ENCODE measurements at regions not wholly inside any gene's neighbourhood (a gene's known extent, or its start where the extent isn't known, plus 50 kb on each side); places are given as distances from the start of the nearest gene placed in this dataset.

GRCh38 chr3:132963786-132964185 is 74.4 kb upstream of the TMEM108 start:
- in situ Hi-C loops (cut with MboI): no loop called here
- ChIA-PET POLR2A (no interaction called here), CTCF (ENCODE audit: low intra/inter-chr PET ratio) (no interaction called here)
- DNase-seq (ENCODE audit: extremely low read depth in 1 of 4, low spot score in 3 of 4) (no peak), FAIRE-seq (no peak), ATAC-seq (no peak)
- no peak overlapping the region for H3K4me3 ChIP-seq
- TF ChIP-seq ZNF316 (IDR thresholded peaks at IDR 0.05) (0 out of 2 replicates have a peak, but pooled peaks have one; percentile 7), SRSF7 (optimal IDR thresholded peaks at IDR 0.05; ENCODE audit: low read depth, low read length) (no peak), C11orf30 (IDR thresholded peaks at IDR 0.05; ENCODE audit: low read depth) (0 out of 2 replicates have a peak, but pooled peaks have one; percentile 8)
- no peaks in the 10 kb centered on the region for H3K27me3 ChIP-seq (ENCODE audit: control insufficient read depth in 2 of 2, insufficient read depth in 2 of 2, low read length in 2 of 2)
- no peaks in the 10 kb centered on the region for H4K20me1 ChIP-seq (replicated peaks; ENCODE audit: control insufficient read depth, insufficient read depth, low read length)
- H3K9me1 ChIP-seq (ENCODE audit: control insufficient read depth, insufficient read depth, low read length): no peaks in the 10 kb centered on the region
- no peaks in the 10 kb centered on the region for H3K4me1 ChIP-seq (replicated peaks in 1 of 2; ENCODE audit: control insufficient read depth in 2 of 2, insufficient read depth in 2 of 2, low read length in 2 of 2)
- H3K9ac ChIP-seq (ENCODE audit: insufficient read depth in 1 of 2, low read depth in 2 of 2, low read length in 2 of 2): no peak overlapping the region
- BruUV-seq (replicated peaks): no TSS peak
- no peak overlapping the region for H3K27ac ChIP-seq (ENCODE audit: extremely low read depth, low read depth, low read length)
- H3K9me3 ChIP-seq (replicated peaks; ENCODE audit: control insufficient read depth, insufficient read depth, low read depth, low read length): no peaks in the 10 kb centered on the region
- no peak overlapping the region for H2AFZ ChIP-seq (ENCODE audit: low read depth, low read length)
- no peaks in the 10 kb centered on the region for H3K36me3 ChIP-seq (ENCODE audit: control insufficient read depth, insufficient read depth, low read length)
- no peak overlapping the region for H3K4me2 ChIP-seq (ENCODE audit: insufficient read depth, low read length)
- intact Hi-C loops (cut with micrococcal nuclease): no loop called here
- 18% methylated on average over 2 of the region's 2 CpGs for WGBS (ENCODE audit: insufficient coverage, low coverage, missing lambda C conversion rate)
- no peaks in the 10 kb centered on the region for H3K79me2 ChIP-seq (ENCODE audit: control insufficient read depth, insufficient read depth, low read length)

DNA sequence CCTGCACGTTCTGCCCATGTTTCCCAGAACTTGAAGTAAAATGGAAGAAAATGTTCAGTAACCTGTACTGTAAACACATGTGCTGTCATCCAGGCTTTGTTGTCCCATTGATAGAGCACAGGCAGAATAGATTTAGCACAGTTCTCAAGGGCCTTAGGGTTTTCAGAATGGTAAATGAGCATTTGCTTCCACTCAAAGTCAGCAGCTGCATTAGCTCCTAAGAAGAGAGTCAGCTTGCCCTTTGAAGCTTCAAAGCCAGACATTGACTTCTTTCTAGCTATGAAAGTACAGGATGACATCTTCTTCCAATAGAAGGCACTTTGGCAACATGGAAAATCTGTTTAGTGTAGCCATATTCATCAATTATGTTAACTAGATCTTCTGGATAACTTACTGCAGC is 76.2 kb upstream of the TMEM108 start:
- ChIA-PET CTCF (ENCODE audit: low intra/inter-chr PET ratio) (no interaction called here), POLR2A (no interaction called here)
- in situ Hi-C loops (cut with MboI): no loop called here
- Histone ChIP-seq H3K36me3 (ENCODE audit: control insufficient read depth, insufficient read depth, low read length) (no peaks in the 10 kb centered on the region), H3K4me1 (replicated peaks in 1 of 2; ENCODE audit: control insufficient read depth in 2 of 2, insufficient read depth in 2 of 2, low read length in 2 of 2) (no peaks in the 10 kb centered on the region), H3K9ac (ENCODE audit: insufficient read depth in 1 of 2, low read depth in 2 of 2, low read length in 2 of 2) (no peak overlapping the region), H3K4me3 (no peak overlapping the region), H2AFZ (ENCODE audit: low read depth, low read length) (no peak overlapping the region), H3K4me2 (ENCODE audit: insufficient read depth, low read length) (no peak overlapping the region), H3K9me3 (replicated peaks; ENCODE audit: control insufficient read depth, insufficient read depth, low read depth, low read length) (no peaks in the 10 kb centered on the region), H3K9me1 (ENCODE audit: control insufficient read depth, insufficient read depth, low read length) (no peaks in the 10 kb centered on the region), H3K27me3 (ENCODE audit: control insufficient read depth in 2 of 2, insufficient read depth in 2 of 2, low read length in 2 of 2) (no peaks in the 10 kb centered on the region), H3K27ac (ENCODE audit: extremely low read depth, low read depth, low read length) (no peak overlapping the region), H4K20me1 (replicated peaks; ENCODE audit: control insufficient read depth, insufficient read depth, low read length) (no peaks in the 10 kb centered on the region), H3K79me2 (ENCODE audit: control insufficient read depth, insufficient read depth, low read length) (no peaks in the 10 kb centered on the region)
- no TSS peak for BruUV-seq (replicated peaks)
- DNase-seq (ENCODE audit: extremely low read depth in 1 of 4, low spot score in 3 of 4): no peak
- WGBS (ENCODE audit: insufficient coverage, low coverage, missing lambda C conversion rate): 0% methylated on average over 1 of the region's 1 CpG
- ATAC-seq: no peak
- FAIRE-seq: no peak
- intact Hi-C loops (cut with micrococcal nuclease): no loop called here
- TF ChIP-seq ZNF224 (CRISPR knock-in tag; IDR thresholded peaks at IDR 0.05) (no peak), ZNF311 (CRISPR knock-in tag; IDR thresholded peaks at IDR 0.05) (no peak), ZNF785 (CRISPR knock-in tag; IDR thresholded peaks at IDR 0.05) (no peak), CEBPG (CRISPR knock-in tag; IDR thresholded peaks at IDR 0.05) (no peak), CEBPG (tag; conservative IDR thresholded peaks at IDR 0.05 in 1 of 2, IDR thresholded peaks at IDR 0.05 in 1 of 2) (no peak), BMI1 (IDR thresholded peaks at IDR 0.05; ENCODE audit: low read length) (no peak), MEF2D (tag; conservative IDR thresholded peaks at IDR 0.05; ENCODE audit: low read depth) (no peak), YY1 (IDR thresholded peaks at IDR 0.05; ENCODE audit: borderline replicate concordance in 1 of 3, control insufficient read depth in 1 of 3, extremely low read depth in 1 of 3, insufficient read depth in 3 of 3, insufficient read length in 1 of 3, insufficient replicate concordance in 2 of 3, low read depth in 1 of 3, low read length in 2 of 3) (no peak), ZNF217 (CRISPR knock-in tag; IDR thresholded peaks at IDR 0.05) (no peak), CREM (IDR thresholded peaks at IDR 0.05; ENCODE audit: low read depth) (no peak), ESRRB (CRISPR knock-in tag; IDR thresholded peaks at IDR 0.05; ENCODE audit: borderline replicate concordance) (no peak)
- TF ChIP-seq, protein P1, sequence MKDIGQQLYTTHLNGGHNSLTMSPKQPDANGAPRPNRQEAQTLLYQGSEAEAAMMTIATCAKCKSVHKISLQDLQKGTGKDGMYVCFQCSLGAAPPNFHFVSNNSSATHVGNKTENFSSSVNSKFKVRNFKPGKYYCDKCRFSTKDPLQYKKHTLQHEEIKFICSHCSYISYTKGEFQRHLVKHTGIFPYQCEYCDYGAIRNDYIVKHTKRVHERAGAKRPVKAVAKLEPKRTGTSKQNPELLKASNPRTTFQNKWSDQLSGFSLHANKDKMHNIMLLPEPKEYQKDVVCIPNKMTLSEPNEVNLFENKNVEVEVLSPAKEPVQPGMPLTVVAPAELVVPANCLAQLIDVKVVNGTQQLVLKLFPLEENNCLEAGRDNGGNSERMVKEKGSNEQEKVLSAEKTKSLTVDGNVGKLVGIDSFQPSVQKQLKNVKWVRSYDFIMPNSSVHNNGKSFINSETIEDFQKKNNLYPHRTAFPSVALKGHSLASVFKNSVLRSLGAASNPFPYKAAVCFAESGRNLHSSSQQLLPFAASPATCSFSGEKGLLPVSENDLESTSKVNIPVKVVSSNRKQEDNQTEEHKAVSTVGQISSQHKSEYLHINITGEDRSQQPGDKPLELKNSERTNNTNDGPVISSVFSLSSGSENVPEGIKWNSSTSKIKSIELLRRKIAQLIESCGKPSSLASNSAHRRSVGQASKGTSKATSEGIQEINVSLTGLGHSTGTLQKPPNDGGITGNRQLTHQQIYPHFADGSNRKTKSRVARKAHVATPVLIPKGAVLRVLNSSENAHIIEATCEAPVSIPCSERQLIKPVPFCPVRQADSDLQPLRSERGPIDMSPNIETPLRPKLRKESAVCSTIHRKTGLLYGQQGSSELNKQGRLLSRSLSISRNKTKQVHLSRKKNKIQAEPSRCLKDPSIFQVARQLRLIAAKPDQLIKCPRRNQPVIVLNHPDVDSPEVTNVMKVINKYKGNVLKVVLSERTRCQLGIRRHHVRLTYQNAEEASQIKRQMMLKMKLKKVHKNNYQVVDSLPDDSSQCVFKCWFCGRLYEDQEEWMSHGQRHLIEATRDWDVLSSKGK (CRISPR knock-in tag; IDR thresholded peaks at IDR 0.05): no peak
